ENCODE measurements at regions not wholly inside any gene's neighbourhood (a gene's known extent, or its start where the extent isn't known, plus 50 kb on each side); places are given as distances from the start of the nearest gene placed in this dataset.

DNA sequence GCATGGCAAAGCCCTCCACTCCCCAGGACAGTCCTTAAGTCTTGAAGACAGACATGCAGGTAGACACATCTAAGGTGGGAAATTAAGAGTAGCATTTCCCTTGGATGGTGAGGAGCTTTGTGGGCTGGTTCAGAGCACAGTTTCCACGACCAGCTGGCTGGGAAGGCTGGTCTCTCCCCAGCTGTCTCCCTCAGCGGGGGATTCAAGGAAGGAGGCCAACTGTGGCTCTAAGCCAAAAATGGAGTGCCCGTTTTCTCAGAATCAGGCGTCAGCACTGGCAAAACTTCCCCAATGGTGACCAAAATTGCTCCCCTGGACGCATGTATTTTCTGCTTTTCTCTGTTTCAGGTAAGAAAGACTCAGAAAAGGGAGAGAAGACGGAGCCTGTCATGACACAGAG is 230.6 kb upstream of the FZD8 start:
- H3K23ac ChIP-seq (ENCODE audit: insufficient read length) = no peak overlapping the region
- DNase-seq (ENCODE audit: low read depth in 1 of 2, low spot score in 2 of 2) (no peak), FAIRE-seq (no peak)
- H4K20me1 ChIP-seq (replicated peaks in 1 of 2; ENCODE audit: control insufficient read depth in 1 of 2, insufficient read depth in 2 of 2, low read length in 2 of 2) = no peaks in the 10 kb centered on the region
- peaks cover 4 to 25% (median 20%) of the 10 kb centered on the region in 4 experiments; a peak in 6 of 7 replicates for H3K4me1 ChIP-seq (replicated peaks in 1 of 4; ENCODE audit: control insufficient read depth in 3 of 4, insufficient read depth in 4 of 4, low read length in 3 of 4)
- no peak overlapping the region for H3K4me3 ChIP-seq (ENCODE audit: extremely low read depth in 1 of 4, insufficient read depth in 2 of 4, low read depth in 3 of 4, low read length in 4 of 4)
- no peak overlapping the region for H4K8ac ChIP-seq (ENCODE audit: extremely low read depth, insufficient read depth, low read length)
- H4K5ac ChIP-seq (ENCODE audit: insufficient read length, low read depth, low read length) = no peak overlapping the region
- TF ChIP-seq HDAC2 (IDR thresholded peaks at IDR 0.05; ENCODE audit: borderline replicate concordance in 1 of 2, low read depth in 2 of 2, low read length in 2 of 2) = no peak
- CTCF ChIA-PET (ENCODE audit: partially characterized antibody) = no interaction called here
- H2BK5ac ChIP-seq (ENCODE audit: low read depth, low read length) = peak overlapping the region; percentile 81; the same call in 1 of the 2 replicates
- H3K27me3 ChIP-seq (replicated peaks in 1 of 4; ENCODE audit: control insufficient read depth in 3 of 4, extremely low read depth in 1 of 4, insufficient read depth in 3 of 4, low read length in 3 of 4) = peaks cover 0 to 8% (median 4%) of the 10 kb centered on the region in 4 experiments; a peak in 5 of 7 replicates
- H3K9me3 ChIP-seq (ENCODE audit: insufficient read depth in 2 of 2, low read depth in 1 of 2, low read length in 1 of 2) = no peaks in the 10 kb centered on the region
- 73% methylated on average over 6 of the region's 6 CpGs; no CpG with 5 or more reads in 1 of the 2 experiments for WGBS, 2 experiments (ENCODE audit: extremely low coverage in 1 of 2, insufficient coverage in 1 of 2, insufficient read length in 1 of 2, insufficient replicate concordance in 2 of 2, low coverage in 1 of 2, low lambda C conversion rate in 2 of 2, missing lambda C conversion rate in 1 of 2)
- no peak overlapping the region for H3K27ac ChIP-seq (ENCODE audit: low read depth, low read length)
- no peaks in the 10 kb centered on the region for H3K79me1 ChIP-seq (ENCODE audit: low read depth, low read length)
- POLR2A ChIA-PET (ENCODE audit: partially characterized antibody) = no interaction called here
- no peaks in the 10 kb centered on the region for H3K79me2 ChIP-seq (ENCODE audit: control insufficient read depth in 1 of 2, insufficient read depth in 2 of 2, low read length in 2 of 2)
- no peaks in the 10 kb centered on the region for H3K36me3 ChIP-seq (ENCODE audit: control insufficient read depth in 2 of 4, insufficient read depth in 4 of 4, low read length in 3 of 4)
- H3K23me2 ChIP-seq (ENCODE audit: low read depth, low read length) = no peaks in the 10 kb centered on the region
- peak overlapping the region; percentile 87; the same call in 1 of the 2 replicates for H2BK12ac ChIP-seq (ENCODE audit: low read depth, low read length)
- peak overlapping the region; percentile 92; the same call in 1 of the 2 replicates for H2BK15ac ChIP-seq (ENCODE audit: low read length)
- peak overlapping the region; percentile 41 for H2BK120ac ChIP-seq (replicated peaks; ENCODE audit: low read depth, low read length)
- 0 out of 4 replicates have a peak overlapping the region, but pooled peaks of 1 of the 2 experiments have one; percentile 32 for H3K4me2 ChIP-seq (ENCODE audit: insufficient read depth in 1 of 2, low read depth in 2 of 2, low read length in 2 of 2)
- no peak overlapping the region for H4K91ac ChIP-seq (replicated peaks; ENCODE audit: insufficient read length, low read length)
- H3K56ac ChIP-seq (replicated peaks; ENCODE audit: insufficient read length, low read depth, low read length) = no peak overlapping the region
- H2AK5ac ChIP-seq (ENCODE audit: low read depth, low read length) = 0 out of 2 replicates have a peak overlapping the region, but pooled peaks have one; percentile 82
- no peak overlapping the region for H3K4ac ChIP-seq (replicated peaks; ENCODE audit: insufficient read length, low read depth, low read length)
- H3K9ac ChIP-seq (replicated peaks in 1 of 4; ENCODE audit: extremely low read depth in 1 of 4, low read depth in 3 of 4, low read length in 3 of 4) = no peak overlapping the region
- H2BK20ac ChIP-seq (ENCODE audit: low read length) = peak overlapping the region; percentile 21; the same call in 1 of the 2 replicates
- no peak overlapping the region for H2AFZ ChIP-seq (ENCODE audit: low read length)
- peak overlapping the region; percentile 90; the same call in 1 of the 2 replicates for H3K18ac ChIP-seq (ENCODE audit: extremely low read depth, low read length)
- H3K14ac ChIP-seq (ENCODE audit: insufficient read length) = no peak overlapping the region
